NCI-H446 (cell line): ENCODE measurements at regions not wholly inside any gene's neighbourhood (a gene's known extent, or its start where the extent isn't known, plus 50 kb on each side); places are given as distances from the start of the nearest gene placed in this dataset.
"Not testable (repeated sequence)": the region's sequence is repeated elsewhere in the genome, so short reads cannot be mapped to it uniquely, and the experiment has no call there.

Source experiments
- DNase-seq, 2 experiments: peaks; one replicate each; lab custom pipeline; 2025; lab: John Stamatoyannopoulos, UW

DNA sequence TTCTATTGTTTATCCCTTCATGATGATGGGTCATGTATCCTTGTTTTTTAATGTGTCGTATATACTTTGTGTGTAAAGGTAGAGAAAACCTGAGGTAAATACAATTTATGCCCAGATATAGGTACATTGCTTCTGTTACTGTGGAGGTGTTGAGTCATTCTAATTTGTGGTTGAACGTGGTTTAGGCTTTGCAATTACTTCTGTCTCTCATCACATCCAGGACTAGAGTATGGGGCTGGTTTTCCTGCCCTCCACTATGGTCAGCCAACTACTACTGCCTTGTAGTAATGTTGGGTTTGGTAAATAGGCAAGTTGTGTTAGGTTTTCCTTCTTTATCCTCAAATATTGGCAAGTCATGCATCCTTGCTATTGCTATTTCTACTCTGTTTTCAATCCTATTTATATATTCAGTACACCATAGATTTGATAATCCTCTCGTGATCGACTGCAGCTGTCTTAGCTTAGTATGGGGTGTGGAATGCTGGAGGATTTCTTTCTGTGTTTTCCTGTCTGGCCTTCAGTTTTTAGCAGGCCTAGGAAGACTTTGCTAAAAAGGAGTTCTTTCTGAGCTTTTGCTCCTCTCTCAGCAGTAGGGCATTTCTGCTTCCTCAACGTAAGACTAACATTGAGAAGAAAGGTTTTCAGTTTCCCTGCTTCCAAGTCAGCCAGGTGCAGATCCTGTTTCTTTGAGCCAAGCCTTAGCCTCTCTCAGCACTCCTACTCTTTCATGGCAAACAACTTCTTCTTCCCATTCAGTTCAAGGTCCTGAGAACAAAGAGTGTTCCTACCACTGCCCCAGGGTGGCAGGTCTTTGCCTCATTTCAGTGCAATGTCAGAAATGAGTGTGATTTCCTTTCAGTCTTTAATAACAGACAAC is 844.4 kb upstream of the CDH18 start:
- DNase-seq = no peak

- not testable (repeated sequence) for DNase-seq
These were observed 838.0 kb upstream of the CDH18 start for GRCh38 chr5:20825951-20826350.

GRCh38 chr5:20797216-20797615 is 809.2 kb upstream of the CDH18 start:
- not testable (repeated sequence) for DNase-seq

DNA sequence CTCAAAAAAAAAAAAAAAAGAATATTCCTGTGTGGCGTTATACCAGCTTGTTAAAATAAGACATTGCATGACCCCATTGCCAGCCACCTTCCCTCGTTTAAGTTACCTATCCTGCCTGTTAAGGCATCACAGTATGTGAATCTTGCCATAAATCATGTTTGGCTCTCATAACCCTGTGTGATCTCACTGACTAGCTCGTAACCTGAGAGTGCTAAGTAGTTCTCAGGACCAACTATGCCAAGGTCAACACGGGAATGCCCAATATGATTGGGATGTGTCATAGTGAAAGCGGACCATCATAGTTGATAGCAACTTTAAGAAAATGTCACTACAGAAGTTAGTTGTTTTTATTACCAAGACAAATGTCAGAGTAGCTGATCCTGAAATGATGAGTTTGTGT is 796.8 kb upstream of the CDH18 start:
- DNase-seq = not testable (repeated sequence)

GRCh38 chr5:20783484-20783883 is 795.5 kb upstream of the CDH18 start:
- not testable (repeated sequence) for DNase-seq

DNA sequence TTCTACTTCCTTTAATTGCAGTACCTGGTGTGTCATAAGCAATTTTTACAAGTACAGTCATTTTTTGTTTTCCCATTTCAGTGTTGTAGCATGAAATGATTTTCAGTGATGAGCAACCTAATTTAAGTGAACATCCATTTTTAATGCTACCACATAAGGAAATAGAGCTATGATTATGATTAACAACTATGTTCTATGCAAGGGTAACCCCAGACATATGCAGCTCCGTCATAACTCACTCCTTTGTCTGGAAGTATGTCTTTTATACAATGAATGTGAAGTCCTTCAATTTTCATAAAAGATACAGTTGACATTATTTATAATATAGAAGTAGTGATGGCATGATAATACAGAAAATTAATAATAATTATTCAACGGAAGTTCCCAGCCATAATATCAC is 783.3 kb upstream of the CDH18 start:
- not testable (repeated sequence) for DNase-seq

GRCh38 chr5:20765074-20765473 is 777.1 kb upstream of the CDH18 start:
- DNase-seq = not testable (repeated sequence)

DNA sequence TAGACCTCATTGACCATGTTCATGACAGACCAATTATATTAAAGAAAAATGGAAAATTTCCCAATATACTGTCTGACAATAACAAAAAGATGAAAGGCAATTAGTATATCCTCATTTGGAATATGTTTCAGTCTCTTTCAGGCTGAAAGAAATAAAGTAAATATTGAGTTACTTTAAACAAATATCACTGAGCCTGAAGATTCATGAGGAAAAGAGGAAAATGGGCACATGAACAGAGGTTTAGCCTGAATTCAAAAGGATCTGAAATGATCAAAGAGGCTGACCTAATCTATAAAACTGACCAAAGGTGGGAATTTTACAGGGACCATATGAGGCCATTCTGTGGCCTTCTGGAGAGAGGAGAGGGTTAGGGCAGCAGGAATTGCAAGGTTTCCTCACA is 771.5 kb upstream of the CDH18 start:
- not testable (repeated sequence) for DNase-seq

- not testable (repeated sequence) for DNase-seq
These were observed 764.2 kb upstream of the CDH18 start for GRCh38 chr5:20752179-20752578.

- not testable (repeated sequence) for DNase-seq
These were observed 747.7 kb upstream of the CDH18 start for GRCh38 chr5:20735715-20736114.

GRCh38 chr5:20732223-20732622 is 744.2 kb upstream of the CDH18 start:
- not testable (repeated sequence) for DNase-seq

GRCh38 chr5:20721286-20721685 is 733.3 kb upstream of the CDH18 start:
- DNase-seq = not testable (repeated sequence)

GRCh38 chr5:20711520-20712155 is 723.6 kb upstream of the CDH18 start:
- DNase-seq = not testable (repeated sequence)

- DNase-seq = not testable (repeated sequence)
These were observed 719.6 kb upstream of the CDH18 start for GRCh38 chr5:20707634-20708033.

DNA sequence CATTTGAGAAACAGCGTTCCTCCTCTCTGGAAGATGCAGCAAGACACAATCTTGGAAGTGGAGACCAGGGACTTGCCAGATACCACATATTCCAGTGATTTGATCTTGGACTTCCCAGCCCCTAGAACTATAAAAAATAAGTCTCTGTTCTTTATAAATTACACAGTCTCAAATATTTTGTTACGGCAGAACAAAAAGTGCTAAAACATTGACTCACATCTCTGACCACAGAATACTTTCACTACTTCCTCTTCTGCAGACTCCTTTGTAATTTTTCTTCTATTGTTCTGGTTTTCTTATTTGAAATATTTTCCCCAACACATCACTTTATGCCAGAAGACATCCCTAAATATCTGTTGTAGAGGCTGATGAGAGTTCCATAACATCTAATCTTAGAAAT is 706.1 kb upstream of the CDH18 start:
- no peak for DNase-seq

DNA sequence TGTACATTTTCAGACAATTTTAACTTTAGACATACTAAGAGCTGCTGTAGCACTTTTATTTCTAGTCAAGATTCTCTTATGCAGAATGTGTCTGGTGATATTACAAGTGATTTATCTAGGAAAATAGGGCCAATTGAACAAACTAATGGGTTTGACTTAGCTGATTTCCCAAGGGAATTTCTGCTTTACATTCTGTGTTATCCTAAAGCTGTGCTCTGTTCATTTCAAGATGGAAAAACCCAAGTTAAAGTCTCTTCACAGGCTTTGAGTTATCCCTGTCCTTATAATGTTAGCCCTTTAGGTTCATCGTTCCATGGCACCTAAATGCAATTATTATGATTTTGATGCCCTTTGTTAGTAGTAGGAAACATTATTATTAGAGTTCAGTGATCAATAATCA is 704.9 kb upstream of the CDH18 start:
- no peak for DNase-seq

GRCh38 chr5:20683241-20683940 is 695.4 kb upstream of the CDH18 start:
- DNase-seq = no peak

DNA sequence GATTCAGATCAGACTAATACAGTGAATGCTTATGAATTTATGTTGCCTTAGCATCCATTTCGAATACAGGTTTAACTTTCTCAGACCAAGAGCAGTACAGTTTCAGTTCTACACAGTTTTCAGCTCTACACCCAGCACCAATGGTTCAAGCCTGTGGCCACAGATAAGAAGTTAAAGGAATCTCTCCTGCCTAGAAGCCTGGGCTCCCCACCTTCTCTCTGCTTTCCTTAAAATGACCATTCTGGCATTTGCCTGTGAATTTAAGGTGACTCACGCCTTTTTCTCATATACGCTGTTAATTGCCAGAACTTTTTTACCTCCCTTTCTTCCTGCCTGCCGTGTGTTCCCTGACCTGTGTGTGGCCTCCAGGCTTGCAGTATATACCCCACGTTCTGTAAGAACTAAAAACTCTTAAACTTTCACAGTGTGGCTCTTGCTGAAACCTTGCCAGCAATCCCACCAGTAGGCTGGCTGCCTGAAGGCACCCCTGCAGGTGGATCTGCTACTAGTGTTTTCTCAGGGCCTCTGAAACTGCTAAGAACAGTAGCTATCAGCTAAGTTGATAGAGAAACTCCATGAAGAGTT is 692.8 kb upstream of the CDH18 start:
- no peak for DNase-seq

DNA sequence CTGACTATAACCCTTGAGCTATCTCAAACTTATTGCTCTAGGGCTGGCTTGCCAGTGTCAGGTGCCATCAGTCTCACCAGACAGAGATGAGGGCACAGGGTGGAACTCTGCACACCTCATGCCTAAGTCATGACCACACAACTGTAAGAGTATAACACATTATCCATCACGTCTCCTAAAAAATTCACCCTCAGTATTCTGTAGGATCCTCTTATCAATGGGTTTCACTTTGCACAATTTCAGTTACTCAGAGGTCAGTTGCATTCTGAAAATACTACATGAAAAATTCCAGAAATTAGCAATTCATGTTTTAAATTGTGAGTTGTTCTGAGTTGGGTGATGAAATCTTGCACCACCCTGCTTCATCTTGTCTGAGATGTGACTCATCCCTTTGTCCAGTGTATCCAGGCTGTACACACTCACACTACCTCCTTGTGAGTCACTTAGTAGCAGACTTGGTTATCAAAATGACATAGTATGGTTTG is 690.9 kb upstream of the CDH18 start:
- no peak for DNase-seq

- DNase-seq = no peak
These were observed 690.4 kb upstream of the CDH18 start for GRCh38 chr5:20678386-20678785.

DNA sequence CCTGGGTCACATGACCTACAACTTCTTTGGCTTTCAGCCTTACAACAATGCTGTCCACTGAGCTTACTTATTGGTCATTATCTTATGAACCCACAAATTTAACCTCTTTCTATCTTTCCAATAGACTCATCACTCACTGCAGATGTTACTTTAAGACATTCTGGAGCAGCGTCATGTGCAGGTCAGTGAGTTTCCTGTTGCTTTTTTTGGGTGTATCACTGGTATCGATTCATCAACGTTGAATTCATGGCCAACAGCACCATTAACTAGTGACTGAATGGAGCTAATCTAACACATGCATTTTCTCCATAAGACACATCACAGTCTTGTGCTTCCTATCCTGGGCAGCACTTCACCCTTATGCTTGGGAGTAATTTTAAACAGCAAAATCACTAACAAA is 672.6 kb upstream of the CDH18 start:
- no peak for DNase-seq

GRCh38 chr5:20656262-20656661 is 668.3 kb upstream of the CDH18 start:
- DNase-seq = no peak
